SK-N-SH (cell line): ENCODE measurements at regions not wholly inside any gene's neighbourhood (a gene's known extent, or its start where the extent isn't known, plus 50 kb on each side); places are given as distances from the start of the nearest gene placed in this dataset.

ENCODE experiments used
- CTCF ChIA-PET: fragments of 300-600, 350-600 bp; formaldehyde crosslinking; extraction: SDS; loops from one replicate; lab custom pipeline; 2021; lab: Yijun Ruan, JAX
- POLR2A ChIA-PET: fragments of 350-600 bp; sonication (Branson Sonifier 250); formaldehyde crosslinking; extraction: SDS; loops from one replicate; lab custom pipeline; 2020; ENCODE audit warnings: antibody characterized with exemption, inconsistent platforms; lab: Yijun Ruan, JAX
- DNase-seq: peaks from one replicate; pipeline ENCODE4 v3.0.0; 2012
- H2AFZ ChIP-seq: fragments of 200-600 bp; sonication (generic); 2 replicates; pipeline ENCODE4 v1.8.1; 2016; ENCODE audit warnings: antibody characterized with exemption, mild to moderate bottlenecking, low read depth
- H3F3A ChIP-seq: fragments of 200-600 bp; sonication (generic); replicated peaks from 2 replicates; pipeline ENCODE3; 2016; ENCODE audit warnings: antibody characterized with exemption, mild to moderate bottlenecking; ENCODE audit not compliant: insufficient read depth
- H3K27ac ChIP-seq, 2 experiments: fragments of 200-500 bp in 1 of 2; fragments of 200-600 bp in 1 of 2; sonication (Bioruptor generic) in 1 of 2; sonication (generic), shearing (Covaris generic) in 1 of 2; 2 replicates each; pipeline versions ENCODE4 v1.5.1 to v1.6.1; 2014 to 2016; ENCODE audit warnings: low read depth in 2 of 2, inconsistent platforms in 1 of 2, low read length in 1 of 2, mild to moderate bottlenecking in 1 of 2, mixed read lengths in 1 of 2
- H3K27me3 ChIP-seq: fragments of 200-600 bp; sonication (generic), shearing (Covaris generic); 2 replicates; pipeline ENCODE4 v1.6.1; 2016; ENCODE audit warnings: mixed run types; ENCODE audit not compliant: insufficient read depth
- H3K36me3 ChIP-seq, 2 experiments: fragments of 200-500 bp in 1 of 2; fragments of 200-600 bp in 1 of 2; sonication (Bioruptor generic) in 1 of 2; sonication (generic) in 1 of 2; replicated peaks in 1 of 2; 2 replicates each; pipeline versions ENCODE3 to v1.5.1; 2014 to 2016; ENCODE audit warnings: low read length in 1 of 2, mild to moderate bottlenecking in 1 of 2; ENCODE audit not compliant: insufficient read depth in 2 of 2, control insufficient read depth in 1 of 2
- H3K4me1 ChIP-seq, 2 experiments: fragments of 200-500 bp in 1 of 2; fragments of 200-600 bp in 1 of 2; sonication (Bioruptor generic) in 1 of 2; sonication (generic), shearing (Covaris generic) in 1 of 2; 2 replicates each; pipeline versions ENCODE4 v1.5.1 to v1.6.1; 2014 to 2016; ENCODE audit warnings: low read depth in 1 of 2, low read length in 1 of 2, mixed run types in 1 of 2; ENCODE audit not compliant: insufficient read depth in 2 of 2, control insufficient read depth in 1 of 2
- H3K4me2 ChIP-seq: fragments of 200-600 bp; sonication (generic), shearing (Covaris generic); 2 replicates; pipeline ENCODE4 v1.6.1; 2017; ENCODE audit warnings: mixed run types
- H3K4me3 ChIP-seq, 2 experiments: fragments of 200-500 bp in 1 of 2; fragments of 200-600 bp in 1 of 2; sonication (Bioruptor generic) in 1 of 2; sonication (generic), shearing (Covaris generic) in 1 of 2; 2 replicates each; pipeline versions ENCODE4 v1.5.1 to v1.8.1; 2014 to 2016; ENCODE audit warnings: low read depth in 2 of 2, inconsistent platforms in 1 of 2, low read length in 1 of 2, mild to moderate bottlenecking in 1 of 2, mixed read lengths in 1 of 2, moderate library complexity in 1 of 2
- H3K79me2 ChIP-seq: fragments of 200-600 bp; sonication (generic); 2 replicates; pipeline ENCODE4 v1.8.1; 2017; ENCODE audit warnings: mild to moderate bottlenecking; ENCODE audit not compliant: insufficient read depth
- H3K9ac ChIP-seq: fragments of 200-600 bp; sonication (generic); 2 replicates; pipeline ENCODE4 v1.6.1; 2017; ENCODE audit warnings: mixed run types
- H3K9me2 ChIP-seq: fragments of 200-600 bp; sonication (generic); 2 replicates; pipeline ENCODE4 v1.6.1; 2017; ENCODE audit warnings: mixed run types
- H3K9me3 ChIP-seq: fragments of 200-600 bp; sonication (generic); 2 replicates; pipeline ENCODE4 v1.6.1; 2017; ENCODE audit warnings: mixed run types, mild to moderate bottlenecking, moderate library complexity
- H4K20me1 ChIP-seq: fragments of 200-600 bp; sonication (generic); 2 replicates; pipeline ENCODE4 v1.6.1; 2017; ENCODE audit warnings: mild to moderate bottlenecking, mixed run types; ENCODE audit not compliant: insufficient read depth
- EZH2phosphoT487 ChIP-seq: fragments of 200-600 bp; sonication (generic); IDR thresholded peaks from 2 replicates; pipeline ENCODE4 v1.6.1; 2017; ENCODE audit warnings: low read depth, mixed run types, mild to moderate bottlenecking, antibody characterized with exemption, moderate library complexity, borderline replicate concordance
- FOSL2 ChIP-seq: IDR thresholded peaks from 2 replicates; pipeline ENCODE4 v1.4.0; 2012; ENCODE audit warnings: low read depth, mild to moderate bottlenecking, moderate library complexity, borderline replicate concordance
- FOXJ3 ChIP-seq: sonication (generic); formaldehyde crosslinking; IDR thresholded peaks from 2 replicates; pipeline ENCODE4 v1.5.1; 2020; ENCODE audit warnings: mild to moderate bottlenecking, missing genetic modification reagents
- GABPA ChIP-seq: IDR thresholded peaks from 2 replicates; pipeline ENCODE4 v1.4.0; 2012; ENCODE audit warnings: low read depth, mild to moderate bottlenecking
- JUND ChIP-seq: IDR thresholded peaks from 2 replicates; pipeline ENCODE4 v1.4.0; 2012
- NFIC ChIP-seq: IDR thresholded peaks from 2 replicates; pipeline ENCODE4 v1.4.0; 2012; ENCODE audit warnings: borderline replicate concordance
- NRF1 ChIP-seq: IDR thresholded peaks from 2 replicates; pipeline ENCODE4 v1.6.1; 2012; ENCODE audit warnings: low read depth, mild to moderate bottlenecking, low read length
- POLR2AphosphoS5 ChIP-seq: IDR thresholded peaks from 2 replicates; pipeline ENCODE4 v1.6.1; 2012; ENCODE audit warnings: low read depth, low read length
- RAD21 ChIP-seq: IDR thresholded peaks from 2 replicates; pipeline ENCODE4 v1.6.1; 2012; ENCODE audit warnings: mild to moderate bottlenecking, low read length
- RCOR1 ChIP-seq: fragments of 150-350 bp; IDR thresholded peaks from 2 replicates; pipeline ENCODE4 v1.6.1; 2017; ENCODE audit warnings: antibody characterized with exemption, low read length
- RFX5 ChIP-seq: IDR thresholded peaks from 2 replicates; pipeline ENCODE4 v1.6.1; 2012; ENCODE audit warnings: mild to moderate bottlenecking, improper control_type of control experiment, low read length
- RXRA ChIP-seq: IDR thresholded peaks from 2 replicates; pipeline ENCODE4 v1.4.0; 2012; ENCODE audit warnings: low read depth, mild to moderate bottlenecking, borderline replicate concordance
- YY1 ChIP-seq: IDR thresholded peaks from 2 replicates; pipeline ENCODE4 v1.4.0; 2012; ENCODE audit warnings: low read depth, mild to moderate bottlenecking
- WGBS: methylation state at CpG from one replicate; pipeline ENCODE4 v1.1.6; 2017; ENCODE audit warnings: low lambda C conversion rate; 5-methylcytosine and 5-hydroxymethylcytosine counted together
- TF ChIP-seq, protein P1 (sequence below): IDR thresholded peaks from 2 replicates; pipeline ENCODE4 v1.6.1; 2012; ENCODE audit warnings: mild to moderate bottlenecking, low read depth, low read length, moderate library complexity
- TF ChIP-seq, protein P2 (sequence below): IDR thresholded peaks from 2 replicates; pipeline ENCODE4; 2012
- TF ChIP-seq, protein P3 (sequence below): fragments of 150-350 bp; IDR thresholded peaks from 2 replicates; pipeline ENCODE4 v1.6.1; 2016; ENCODE audit warnings: mild to moderate bottlenecking, low read depth, low read length

DNA sequence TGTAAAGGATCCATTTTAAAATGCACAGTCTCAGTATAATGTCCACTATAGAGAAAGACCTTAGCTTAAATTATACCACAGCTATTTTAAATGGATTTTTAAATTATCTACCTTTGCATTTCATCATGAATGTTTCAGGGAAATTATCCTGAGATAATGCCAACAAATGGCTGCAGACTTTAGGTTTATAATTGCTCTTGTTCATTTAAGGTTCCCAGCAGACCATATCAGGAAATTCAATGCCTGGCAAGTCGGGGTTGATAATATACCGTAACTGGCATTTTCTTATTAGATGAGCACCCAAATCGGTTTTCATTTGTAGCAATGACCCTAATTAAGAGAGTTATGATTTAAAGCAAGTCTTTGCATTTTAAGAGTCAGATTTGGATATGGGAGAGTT, 227.1 kb upstream of the ARRDC4 start:
- Histone ChIP-seq H3K9me2 (no peaks in the 10 kb centered on the region), H3K79me2 (no peaks in the 10 kb centered on the region), H3K27me3 (no peaks in the 10 kb centered on the region), H3K9ac (no peak overlapping the region), H4K20me1 (no peaks in the 10 kb centered on the region), H3F3A (no peaks in the 10 kb centered on the region), H3K4me1 (no peaks in the 10 kb centered on the region), H3K4me2 (no peak overlapping the region), H3K36me3 (no peaks in the 10 kb centered on the region), H3K9me3 (no peaks in the 10 kb centered on the region), H2AFZ (no peak overlapping the region), H3K27ac (no peak overlapping the region), H3K4me3 (no peak overlapping the region)
- 5% methylated on average over 3 of the region's 3 CpGs for WGBS
- no peak for DNase-seq
- ChIA-PET POLR2A (no interaction called here), CTCF (no interaction called here)
- no peak for TF ChIP-seq RXRA
- TF ChIP-seq, protein P1, sequence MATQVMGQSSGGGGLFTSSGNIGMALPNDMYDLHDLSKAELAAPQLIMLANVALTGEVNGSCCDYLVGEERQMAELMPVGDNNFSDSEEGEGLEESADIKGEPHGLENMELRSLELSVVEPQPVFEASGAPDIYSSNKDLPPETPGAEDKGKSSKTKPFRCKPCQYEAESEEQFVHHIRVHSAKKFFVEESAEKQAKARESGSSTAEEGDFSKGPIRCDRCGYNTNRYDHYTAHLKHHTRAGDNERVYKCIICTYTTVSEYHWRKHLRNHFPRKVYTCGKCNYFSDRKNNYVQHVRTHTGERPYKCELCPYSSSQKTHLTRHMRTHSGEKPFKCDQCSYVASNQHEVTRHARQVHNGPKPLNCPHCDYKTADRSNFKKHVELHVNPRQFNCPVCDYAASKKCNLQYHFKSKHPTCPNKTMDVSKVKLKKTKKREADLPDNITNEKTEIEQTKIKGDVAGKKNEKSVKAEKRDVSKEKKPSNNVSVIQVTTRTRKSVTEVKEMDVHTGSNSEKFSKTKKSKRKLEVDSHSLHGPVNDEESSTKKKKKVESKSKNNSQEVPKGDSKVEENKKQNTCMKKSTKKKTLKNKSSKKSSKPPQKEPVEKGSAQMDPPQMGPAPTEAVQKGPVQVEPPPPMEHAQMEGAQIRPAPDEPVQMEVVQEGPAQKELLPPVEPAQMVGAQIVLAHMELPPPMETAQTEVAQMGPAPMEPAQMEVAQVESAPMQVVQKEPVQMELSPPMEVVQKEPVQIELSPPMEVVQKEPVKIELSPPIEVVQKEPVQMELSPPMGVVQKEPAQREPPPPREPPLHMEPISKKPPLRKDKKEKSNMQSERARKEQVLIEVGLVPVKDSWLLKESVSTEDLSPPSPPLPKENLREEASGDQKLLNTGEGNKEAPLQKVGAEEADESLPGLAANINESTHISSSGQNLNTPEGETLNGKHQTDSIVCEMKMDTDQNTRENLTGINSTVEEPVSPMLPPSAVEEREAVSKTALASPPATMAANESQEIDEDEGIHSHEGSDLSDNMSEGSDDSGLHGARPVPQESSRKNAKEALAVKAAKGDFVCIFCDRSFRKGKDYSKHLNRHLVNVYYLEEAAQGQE = no peak
- TF ChIP-seq NFIC = no peak
- TF ChIP-seq JUND = no peak
- no peak for TF ChIP-seq EZH2phosphoT487

DNA sequence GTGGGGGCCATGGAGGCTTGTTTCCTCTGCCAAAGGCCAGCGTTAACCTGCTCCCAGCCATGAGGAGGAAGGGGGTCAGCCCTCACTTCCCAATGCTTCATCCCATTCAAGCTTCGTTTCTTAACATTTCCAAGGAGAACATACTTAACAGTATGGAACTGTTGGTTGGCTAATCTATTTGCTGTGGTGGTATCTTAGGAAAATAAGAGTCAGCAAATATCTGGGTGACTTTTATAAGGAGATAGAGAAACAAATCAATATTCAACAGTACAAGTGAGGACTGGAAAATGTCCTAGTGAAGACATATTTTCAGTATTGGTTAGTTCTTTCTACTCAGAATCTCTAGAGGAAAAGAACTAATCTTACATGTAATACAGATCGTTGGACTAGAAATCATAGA, 223.8 kb upstream of the ARRDC4 start:
- TF ChIP-seq, protein P2, sequence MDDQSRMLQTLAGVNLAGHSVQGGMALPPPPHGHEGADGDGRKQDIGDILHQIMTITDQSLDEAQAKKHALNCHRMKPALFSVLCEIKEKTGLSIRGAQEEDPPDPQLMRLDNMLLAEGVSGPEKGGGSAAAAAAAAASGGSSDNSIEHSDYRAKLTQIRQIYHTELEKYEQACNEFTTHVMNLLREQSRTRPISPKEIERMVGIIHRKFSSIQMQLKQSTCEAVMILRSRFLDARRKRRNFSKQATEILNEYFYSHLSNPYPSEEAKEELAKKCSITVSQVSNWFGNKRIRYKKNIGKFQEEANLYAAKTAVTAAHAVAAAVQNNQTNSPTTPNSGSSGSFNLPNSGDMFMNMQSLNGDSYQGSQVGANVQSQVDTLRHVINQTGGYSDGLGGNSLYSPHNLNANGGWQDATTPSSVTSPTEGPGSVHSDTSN = no peak
- no peak for TF ChIP-seq NRF1
- no peak for TF ChIP-seq YY1
- TF ChIP-seq GABPA = no peak
- TF ChIP-seq FOXJ3 (CRISPR knock-in tag) = no peak
- TF ChIP-seq RFX5 = no peak
- TF ChIP-seq RCOR1 = no peak
- TF ChIP-seq POLR2AphosphoS5 = no peak
- no peak for TF ChIP-seq RXRA
- TF ChIP-seq EZH2phosphoT487 = no peak
- TF ChIP-seq NFIC = no peak
- TF ChIP-seq, protein P3, sequence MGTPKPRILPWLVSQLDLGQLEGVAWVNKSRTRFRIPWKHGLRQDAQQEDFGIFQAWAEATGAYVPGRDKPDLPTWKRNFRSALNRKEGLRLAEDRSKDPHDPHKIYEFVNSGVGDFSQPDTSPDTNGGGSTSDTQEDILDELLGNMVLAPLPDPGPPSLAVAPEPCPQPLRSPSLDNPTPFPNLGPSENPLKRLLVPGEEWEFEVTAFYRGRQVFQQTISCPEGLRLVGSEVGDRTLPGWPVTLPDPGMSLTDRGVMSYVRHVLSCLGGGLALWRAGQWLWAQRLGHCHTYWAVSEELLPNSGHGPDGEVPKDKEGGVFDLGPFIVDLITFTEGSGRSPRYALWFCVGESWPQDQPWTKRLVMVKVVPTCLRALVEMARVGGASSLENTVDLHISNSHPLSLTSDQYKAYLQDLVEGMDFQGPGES = no peak
- TF ChIP-seq JUND = no peak
- no peak for TF ChIP-seq FOSL2
- no peak for TF ChIP-seq RAD21
- H3K4me1 ChIP-seq = no peaks in the 10 kb centered on the region
- no peaks in the 10 kb centered on the region for H3F3A ChIP-seq
- H3K4me2 ChIP-seq = no peak overlapping the region
- no peak overlapping the region for H2AFZ ChIP-seq
- 0% methylated on average over 3 of the region's 3 CpGs for WGBS
- H3K27me3 ChIP-seq = no peaks in the 10 kb centered on the region
- no peak overlapping the region for H3K27ac ChIP-seq
- H3K9ac ChIP-seq = no peak overlapping the region
- H3K4me3 ChIP-seq = no peak overlapping the region
- POLR2A ChIA-PET = no interaction called here
- DNase-seq = no peak
- H3K9me2 ChIP-seq = no peaks in the 10 kb centered on the region
- no peaks in the 10 kb centered on the region for H3K9me3 ChIP-seq
- no peaks in the 10 kb centered on the region for H3K36me3 ChIP-seq
- CTCF ChIA-PET = interaction anchor here (1.6 kb wide), 1 partner anchor 9 kb away, joined by 4 read pairs; no protein-coding TSS in a partner anchor
- H4K20me1 ChIP-seq = no peaks in the 10 kb centered on the region
- no peaks in the 10 kb centered on the region for H3K79me2 ChIP-seq
